ENCODE measurements at regions not wholly inside any gene's neighbourhood (a gene's known extent, or its start where the extent isn't known, plus 50 kb on each side); places are given as distances from the start of the nearest gene placed in this dataset.

GRCh38 chr1:164902491-164902890 is 343.5 kb downstream of the PBX1 start:
- H3K36me3 ChIP-seq = no peaks in the 10 kb centered on the region
- no peak overlapping the region for H3K27ac ChIP-seq
- no peak overlapping the region for H3K4me3 ChIP-seq
- H3K4me1 ChIP-seq = no peaks in the 10 kb centered on the region
- peaks cover 0 to 10% of the 10 kb centered on the region in 2 donors for H3K9me3 ChIP-seq
- DNase-seq (ENCODE audit: low spot score in 2 of 2) = no peak
- no peaks in the 10 kb centered on the region for H3K27me3 ChIP-seq
- intact Hi-C loops (cut with DNase I; ENCODE audit: low total_unique reads) = no loop called here
- TF ChIP-seq POLR2AphosphoS5 (IDR thresholded peaks at IDR 0.05) = no peak
